Neural cell (in vitro differentiated cells): ENCODE measurements at regions not wholly inside any gene's neighbourhood (a gene's known extent, or its start where the extent isn't known, plus 50 kb on each side); places are given as distances from the start of the nearest gene placed in this dataset.

ENCODE experiments used
- H2AFZ ChIP-seq: fragments of 200-600, 300-800 bp; sonication (generic), shearing (Covaris generic); 2 replicates; pipeline ENCODE4 v1.6.0; 2014; ENCODE audit warnings: low read depth, mild to moderate bottlenecking, antibody characterized with exemption, low read length, moderate library complexity
- H3F3A ChIP-seq: fragments of 200-600 bp; shearing (Covaris generic); 2 replicates; pipeline ENCODE4 v1.6.1; 2016; ENCODE audit warnings: mild to moderate bottlenecking, moderate library complexity, mixed read lengths, antibody characterized with exemption, low read length; ENCODE audit not compliant: insufficient read depth, poor library complexity, severe bottlenecking
- H3K27ac ChIP-seq: fragments of 200-600, 300-800 bp; sonication (generic), shearing (Covaris generic); 2 replicates; pipeline ENCODE4 v1.5.1; 2014; ENCODE audit warnings: mild to moderate bottlenecking, low read length, moderate library complexity
- H3K27me3 ChIP-seq: fragments of 300-800, 200-600 bp; sonication (generic), shearing (Covaris generic); 2 replicates; pipeline ENCODE4 v1.6.0; 2014; ENCODE audit warnings: mild to moderate bottlenecking, low read depth, low read length, moderate library complexity; ENCODE audit not compliant: insufficient read depth
- H3K36me3 ChIP-seq: fragments of 300-800, 200-600 bp; sonication (generic), shearing (Covaris generic); 2 replicates; pipeline ENCODE4 v1.5.1; 2014; ENCODE audit warnings: mild to moderate bottlenecking, antibody characterized with exemption, low read length, moderate library complexity; ENCODE audit not compliant: insufficient read depth
- H3K4me2 ChIP-seq: fragments of 300-800, 200-600 bp; sonication (generic), shearing (Covaris generic); 2 replicates; pipeline ENCODE4 v1.6.0; 2014; ENCODE audit warnings: mild to moderate bottlenecking, low read length
- H3K4me3 ChIP-seq: fragments of 300-800, 200-600 bp; sonication (generic), shearing (Covaris generic); 2 replicates; pipeline ENCODE4 v1.5.1; 2014; ENCODE audit warnings: mild to moderate bottlenecking, low read length, moderate library complexity
- H3K79me2 ChIP-seq: fragments of 200-600 bp; shearing (Covaris generic); replicated peaks from 2 replicates; pipeline ENCODE4 v1.6.0; 2014; ENCODE audit warnings: mild to moderate bottlenecking, low read length, moderate library complexity; ENCODE audit not compliant: insufficient read depth
- H3K9ac ChIP-seq: fragments of 300-800, 200-600 bp; sonication (generic), shearing (Covaris generic); 2 replicates; pipeline ENCODE4 v1.6.1; 2016; ENCODE audit warnings: mild to moderate bottlenecking, low read length, mixed read lengths
- H3K9me2 ChIP-seq: fragments of 200-600 bp; shearing (Covaris generic); 2 replicates; pipeline ENCODE4 v1.6.1; 2016; ENCODE audit warnings: mild to moderate bottlenecking, low read length, mixed read lengths; ENCODE audit not compliant: insufficient read depth
- H3K9me3 ChIP-seq: fragments of 200-600, 300-800 bp; sonication (generic), shearing (Covaris generic); 2 replicates; pipeline ENCODE4 v1.6.1; 2016; ENCODE audit warnings: mild to moderate bottlenecking, mixed run types, low read length, moderate library complexity, mixed read lengths
- H4K20me1 ChIP-seq: fragments of 200-600 bp; shearing (Covaris generic); 2 replicates; pipeline ENCODE4 v1.6.1; 2016; ENCODE audit warnings: mild to moderate bottlenecking, mixed run types; ENCODE audit not compliant: insufficient read depth
- CTCF ChIP-seq: fragments of 450-650 bp; IDR thresholded peaks from 2 replicates; pipeline ENCODE4 v1.5.1; 2014; ENCODE audit warnings: antibody characterized with exemption, mild to moderate bottlenecking, moderate library complexity; ENCODE audit not compliant: poor library complexity, severe bottlenecking
- EP300 ChIP-seq: fragments of 450-650 bp; conservative IDR thresholded peaks from 2 replicates; pipeline ENCODE4 v1.6.1; 2014; ENCODE audit warnings: antibody characterized with exemption, mild to moderate bottlenecking, moderate library complexity; ENCODE audit not compliant: poor library complexity, severe bottlenecking
- EZH2 ChIP-seq: fragments of 200-600, 300-800 bp; shearing (Covaris generic), sonication (generic); IDR thresholded peaks from 2 replicates; pipeline ENCODE4 v1.6.1; 2014; ENCODE audit warnings: antibody characterized with exemption, low read length, borderline replicate concordance, mild to moderate bottlenecking; ENCODE audit not compliant: insufficient read depth, poor library complexity, severe bottlenecking
- MXI1 ChIP-seq: fragments of 450-650 bp; conservative IDR thresholded peaks from 2 replicates; pipeline ENCODE4 v1.6.1; 2014; ENCODE audit warnings: antibody characterized with exemption, mild to moderate bottlenecking; ENCODE audit not compliant: poor library complexity, severe bottlenecking
- POLR2AphosphoS5 ChIP-seq: IDR thresholded peaks from 2 replicates; pipeline ENCODE4 v1.6.1; 2012
- RAD21 ChIP-seq: fragments of 450-650 bp; conservative IDR thresholded peaks from 2 replicates; pipeline ENCODE4 v1.6.1; 2014; ENCODE audit warnings: antibody characterized with exemption, mild to moderate bottlenecking, moderate library complexity
- REST ChIP-seq: IDR thresholded peaks from 2 replicates; pipeline ENCODE4 v1.6.1; 2012; ENCODE audit warnings: borderline replicate concordance
- SMC3 ChIP-seq: fragments of 450-650 bp; conservative IDR thresholded peaks from 2 replicates; pipeline ENCODE4 v1.6.1; 2014; ENCODE audit warnings: antibody characterized with exemption, mild to moderate bottlenecking, moderate library complexity; ENCODE audit not compliant: poor library complexity
- TAF1 ChIP-seq: IDR thresholded peaks from 2 replicates; pipeline ENCODE4 v1.6.1; 2012; ENCODE audit warnings: low read depth

- Histone ChIP-seq H3K9me3 (no peaks in the 10 kb centered on the region), H3K9ac (no peak overlapping the region), H3K79me2 (no peaks in the 10 kb centered on the region), H3K27me3 (no peaks in the 10 kb centered on the region), H4K20me1 (no peaks in the 10 kb centered on the region), H3F3A (no peaks in the 10 kb centered on the region), H3K27ac (no peak overlapping the region), H3K4me3 (no peak overlapping the region), H3K36me3 (no peaks in the 10 kb centered on the region), H3K4me2 (no peak overlapping the region), H3K9me2 (no peaks in the 10 kb centered on the region), H2AFZ (no peak overlapping the region)
- no peak for TF ChIP-seq SMC3
- no peak for TF ChIP-seq EZH2
- no peak for TF ChIP-seq RAD21
- TF ChIP-seq EP300: no peak
- no peak for TF ChIP-seq TAF1
- TF ChIP-seq REST: no peak
- TF ChIP-seq POLR2AphosphoS5: no peak
- TF ChIP-seq CTCF: no peak
- TF ChIP-seq MXI1: no peak
Measured at GRCh38 chr2:238785528-238785860, 62.4 kb upstream of the TWIST2 start.

GRCh38 chr2:238786379-238786778 is 61.5 kb upstream of the TWIST2 start:
- Histone ChIP-seq H2AFZ (no peak overlapping the region), H3K4me3 (no peak overlapping the region), H4K20me1 (no peaks in the 10 kb centered on the region), H3K9me3 (no peaks in the 10 kb centered on the region), H3K36me3 (no peaks in the 10 kb centered on the region), H3K9ac (no peak overlapping the region), H3K79me2 (no peaks in the 10 kb centered on the region), H3K9me2 (no peaks in the 10 kb centered on the region), H3K27ac (no peak overlapping the region), H3K4me2 (no peak overlapping the region), H3K27me3 (no peaks in the 10 kb centered on the region), H3F3A (no peaks in the 10 kb centered on the region)
- TF ChIP-seq POLR2AphosphoS5 (no peak), TAF1 (no peak), EP300 (no peak), REST (no peak), EZH2 (no peak), MXI1 (no peak), RAD21 (no peak), CTCF (no peak), SMC3 (no peak)
